Body of pancreas (tissue), 4 donors: ENCODE measurements at regions not wholly inside any gene's neighbourhood (a gene's known extent, or its start where the extent isn't known, plus 50 kb on each side); places are given as distances from the start of the nearest gene placed in this dataset.

Experiments
- ATAC-seq: fragments of 150-250 bp; one replicate; pipeline ENCODE4 v1.9.1; 2016
- DNase-seq, 4 donors: peaks; one replicate each; pipeline ENCODE4 v3.0.0-alpha.2; 2019
- H3K27ac ChIP-seq, 4 donors: fragments of 200-600 bp; sonication (generic); 1 replicate in 3 of 4; 2 replicates in 1 of 4; pipeline versions ENCODE4 v1.5.1 to v1.6.1; 2016 to 2019; ENCODE audit warnings: mild to moderate bottlenecking in 1 of 4, mixed read lengths in 1 of 4, moderate library complexity in 1 of 4
- H3K27me3 ChIP-seq, 2 donors: fragments of 200-600 bp; sonication (generic); one replicate each; pipeline ENCODE4 v1.6.0; 2016; ENCODE audit warnings: mild to moderate bottlenecking in 1 of 2
- H3K36me3 ChIP-seq, 2 donors: fragments of 200-600 bp; sonication (generic); replicated peaks in 1 of 2; 2 replicates each; pipeline ENCODE4 v1.5.1; 2016; ENCODE audit warnings: low read depth in 2 of 2; ENCODE audit not compliant: insufficient read depth in 1 of 2
- H3K4me1 ChIP-seq: fragments of 200-600 bp; sonication (generic); one replicate; pipeline ENCODE4 v1.6.0; 2016
- H3K4me3 ChIP-seq, 2 donors: fragments of 200-600 bp; sonication (generic); 1 replicate in 1 of 2; 2 replicates in 1 of 2; pipeline ENCODE4 v1.5.1; 2016 to 2019
- H3K9me3 ChIP-seq, 3 donors: fragments of 200-600 bp; sonication (generic); 1 replicate in 2 of 3; 2 replicates in 1 of 3; pipeline ENCODE4 v1.5.1; 2016
- CTCF ChIP-seq, 7 experiments: fragments of 450-650 bp in 4 of 7; fragments of 200-600 bp in 3 of 7; sonication (generic) in 3 of 7; IDR thresholded peaks; one replicate each; pipeline ENCODE4 v1.5.1; 2016 to 2019; ENCODE audit warnings: antibody characterized with exemption in 7 of 7
- POLR2A ChIP-seq, 3 donors: fragments of 450-650 bp; IDR thresholded peaks; one replicate each; pipeline ENCODE4 v1.6.1; 2016; ENCODE audit warnings: antibody characterized with exemption in 3 of 3, mild to moderate bottlenecking in 2 of 3
- WGBS, 2 donors: methylation state at CpG; one replicate each; pipeline ENCODE4 v1.1.5; 2017; 5-methylcytosine and 5-hydroxymethylcytosine counted together
- intact Hi-C: fragments of 100-400 bp; cut with DNase I; formaldehyde crosslinking; loops from one replicate; pipeline ENCODE4 v1.15.1; 2023

- TF ChIP-seq CTCF (IDR thresholded peaks at IDR 0.05): no peak
- no peak for TF ChIP-seq POLR2A (IDR thresholded peaks at IDR 0.05)
- ATAC-seq (no peak), DNase-seq (no peak)
- H3K36me3 ChIP-seq: no peaks in the 10 kb centered on the region
- H3K27ac ChIP-seq: no peak overlapping the region
- intact Hi-C loops: no loop called here
- peaks cover 8% of the 10 kb centered on the region for H3K4me1 ChIP-seq
- H3K4me3 ChIP-seq: no peak overlapping the region
- H3K9me3 ChIP-seq: no peaks in the 10 kb centered on the region
- H3K27me3 ChIP-seq: no peaks in the 10 kb centered on the region
Measured at GRCh38 chr4:45648846-45649245, 475.0 kb downstream of the GABRG1 start.

- H3K36me3 ChIP-seq: no peaks in the 10 kb centered on the region
- H3K27ac ChIP-seq: no peak overlapping the region
- intact Hi-C loops: no loop called here
- peaks cover 8% of the 10 kb centered on the region for H3K4me1 ChIP-seq
- H3K4me3 ChIP-seq: no peak overlapping the region
- TF ChIP-seq POLR2A (IDR thresholded peaks at IDR 0.05): no peak
- no peak for TF ChIP-seq CTCF (IDR thresholded peaks at IDR 0.05)
- no peak for ATAC-seq
- DNase-seq: no peak
- H3K9me3 ChIP-seq: no peaks in the 10 kb centered on the region
- no peaks in the 10 kb centered on the region for H3K27me3 ChIP-seq
Measured at GRCh38 chr4:45647823-45648222, 476.0 kb downstream of the GABRG1 start.

- H3K4me3 ChIP-seq: no peak overlapping the region
- no peaks in the 10 kb centered on the region for H3K9me3 ChIP-seq
- TF ChIP-seq POLR2A (IDR thresholded peaks at IDR 0.05) (no peak), CTCF (IDR thresholded peaks at IDR 0.05) (no peak)
- H3K27me3 ChIP-seq: no peaks in the 10 kb centered on the region
- 31 to 33% methylated on average over 8 of the region's 8 CpGs for WGBS, 2 donors
- peaks cover 8% of the 10 kb centered on the region for H3K4me1 ChIP-seq
- no peaks in the 10 kb centered on the region for H3K36me3 ChIP-seq
- H3K27ac ChIP-seq: no peak overlapping the region
- intact Hi-C loops: no loop called here
- DNase-seq (no peak), ATAC-seq (peak; percentile 38)
Measured at GRCh38 chr4:45646885-45647590, 476.8 kb downstream of the GABRG1 start.

- H3K27me3 ChIP-seq: no peaks in the 10 kb centered on the region
- WGBS, 2 donors: 66 to 69% methylated on average over 6 of the region's 6 CpGs
- no peak for ATAC-seq
- H3K36me3 ChIP-seq: no peaks in the 10 kb centered on the region
- no peak overlapping the region for H3K4me3 ChIP-seq
- no peak for DNase-seq
- no peaks in the 10 kb centered on the region for H3K9me3 ChIP-seq
- intact Hi-C loops: no loop called here
- TF ChIP-seq CTCF (IDR thresholded peaks at IDR 0.05): no peak
- no peak for TF ChIP-seq POLR2A (IDR thresholded peaks at IDR 0.05)
- H3K4me1 ChIP-seq: no peaks in the 10 kb centered on the region
- H3K27ac ChIP-seq: no peak overlapping the region
Measured at GRCh38 chr4:45640281-45640680, 483.6 kb downstream of the GABRG1 start.

GRCh38 chr4:45638641-45639040 lies 485.2 kb downstream of the GABRG1 start:
- Histone ChIP-seq H3K9me3 (no peaks in the 10 kb centered on the region), H3K36me3 (no peaks in the 10 kb centered on the region), H3K27ac (no peak overlapping the region), H3K4me3 (no peak overlapping the region), H3K27me3 (no peaks in the 10 kb centered on the region), H3K4me1 (no peaks in the 10 kb centered on the region)
- DNase-seq (no peak), ATAC-seq (no peak)
- 59 to 60% methylated on average over 3 of the region's 3 CpGs for WGBS, 2 donors
- intact Hi-C loops: no loop called here
- TF ChIP-seq POLR2A (IDR thresholded peaks at IDR 0.05): no peak
- no peak for TF ChIP-seq CTCF (IDR thresholded peaks at IDR 0.05)
